ENCODE measurements at regions not wholly inside any gene's neighbourhood (a gene's known extent, or its start where the extent isn't known, plus 50 kb on each side); places are given as distances from the start of the nearest gene placed in this dataset.

DNA sequence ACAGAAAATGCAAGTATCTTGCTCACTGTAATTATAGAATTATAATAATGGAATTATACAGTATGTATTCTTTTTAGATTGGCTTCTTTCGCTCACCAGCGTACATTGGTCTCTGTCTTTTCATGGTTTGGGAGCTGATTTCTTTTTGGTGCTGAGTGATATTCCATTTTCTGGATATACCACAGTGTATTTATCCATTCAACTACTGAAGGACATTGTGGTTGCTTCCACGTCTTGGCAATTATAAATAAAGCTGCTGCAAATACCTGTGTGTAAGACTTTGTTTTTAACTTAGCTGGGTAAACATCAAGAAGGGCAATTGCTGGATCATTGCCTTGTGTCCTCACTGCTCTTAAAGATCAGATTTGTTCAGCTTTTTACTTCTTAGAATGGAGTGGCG, 55.3 kb downstream of the SEPTIN7 start:
- DNase-seq (ENCODE audit: low read depth, low spot score) (no peak), FAIRE-seq (no peak)
- Histone ChIP-seq H3K9ac (replicated peaks; ENCODE audit: extremely low read depth, insufficient read depth, low read length) (no peak overlapping the region), H3K79me2 (ENCODE audit: control insufficient read depth, insufficient read depth, low read length) (peaks cover 91% of the 10 kb centered on the region), H3K9me1 (replicated peaks; ENCODE audit: control insufficient read depth, extremely low read depth, insufficient read depth, low read length) (no peaks in the 10 kb centered on the region), H2AFZ (ENCODE audit: low read depth, low read length) (no peak overlapping the region), H3K27me3 (ENCODE audit: control insufficient read depth in 2 of 2, insufficient read depth in 2 of 2, low read length in 2 of 2) (no peaks in the 10 kb centered on the region), H3K36me3 (ENCODE audit: control insufficient read depth in 2 of 2, extremely low read depth in 1 of 2, insufficient read depth in 2 of 2, low read length in 2 of 2) (no peaks in the 10 kb centered on the region), H4K20me1 (replicated peaks; ENCODE audit: control insufficient read depth, extremely low read depth, insufficient read depth, low read length) (peaks cover 10% of the 10 kb centered on the region), H3K9me3 (replicated peaks; ENCODE audit: control insufficient read depth, insufficient read depth, low read length) (no peaks in the 10 kb centered on the region), H3K27ac (ENCODE audit: insufficient read depth, low read depth, low read length) (no peak overlapping the region), H3K4me1 (ENCODE audit: control insufficient read depth, extremely low read depth, insufficient read depth, low read length) (no peaks in the 10 kb centered on the region), H3K4me2 (ENCODE audit: insufficient read depth, low read length) (no peak overlapping the region), H3K4me3 (replicated peaks in 1 of 3; ENCODE audit: insufficient read depth in 1 of 3, low read depth in 1 of 3, low read length in 3 of 3) (no peak overlapping the region)
- CTCF ChIA-PET: interaction anchor here (1.4 to 1.5 kb wide), 2 partner anchors 8 to 11 kb away, joined by 3 to 4 read pairs; no protein-coding TSS in a partner anchor
- BruUV-seq (replicated peaks): no TSS peak
- dilution Hi-C loops (cut with MboI; ENCODE audit: extremely low pct_ligation_motif_present, low sequenced_read_pairs): no loop called here
- intact Hi-C loops (cut with micrococcal nuclease): no loop called here
- POLR2A ChIA-PET: no interaction called here
- TF ChIP-seq GATA2 (IDR thresholded peaks at IDR 0.05; ENCODE audit: insufficient read depth, insufficient read length, low read depth, low read length) (no peak), MYC (IDR thresholded peaks at IDR 0.05; ENCODE audit: low read depth, low read length) (no peak), POLR2A (IDR thresholded peaks at IDR 0.05; ENCODE audit: low read depth, low read length) (no peak), EZH2 (IDR thresholded peaks at IDR 0.05; ENCODE audit: borderline replicate concordance, low read depth, low read length, severe bottlenecking) (no peak), POLR2AphosphoS5 (IDR thresholded peaks at IDR 0.05; ENCODE audit: insufficient read depth, low read depth, low read length) (no peak), FOS (IDR thresholded peaks at IDR 0.05; ENCODE audit: borderline replicate concordance, insufficient read depth, low read length) (no peak), JUN (IDR thresholded peaks at IDR 0.05; ENCODE audit: borderline replicate concordance, insufficient read depth, insufficient read length, low read depth) (no peak)
- TF ChIP-seq, protein P1, sequence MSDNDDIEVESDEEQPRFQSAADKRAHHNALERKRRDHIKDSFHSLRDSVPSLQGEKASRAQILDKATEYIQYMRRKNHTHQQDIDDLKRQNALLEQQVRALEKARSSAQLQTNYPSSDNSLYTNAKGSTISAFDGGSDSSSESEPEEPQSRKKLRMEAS (IDR thresholded peaks at IDR 0.05; ENCODE audit: insufficient read depth, insufficient read length): no peak
- TF ChIP-seq, protein P2, sequence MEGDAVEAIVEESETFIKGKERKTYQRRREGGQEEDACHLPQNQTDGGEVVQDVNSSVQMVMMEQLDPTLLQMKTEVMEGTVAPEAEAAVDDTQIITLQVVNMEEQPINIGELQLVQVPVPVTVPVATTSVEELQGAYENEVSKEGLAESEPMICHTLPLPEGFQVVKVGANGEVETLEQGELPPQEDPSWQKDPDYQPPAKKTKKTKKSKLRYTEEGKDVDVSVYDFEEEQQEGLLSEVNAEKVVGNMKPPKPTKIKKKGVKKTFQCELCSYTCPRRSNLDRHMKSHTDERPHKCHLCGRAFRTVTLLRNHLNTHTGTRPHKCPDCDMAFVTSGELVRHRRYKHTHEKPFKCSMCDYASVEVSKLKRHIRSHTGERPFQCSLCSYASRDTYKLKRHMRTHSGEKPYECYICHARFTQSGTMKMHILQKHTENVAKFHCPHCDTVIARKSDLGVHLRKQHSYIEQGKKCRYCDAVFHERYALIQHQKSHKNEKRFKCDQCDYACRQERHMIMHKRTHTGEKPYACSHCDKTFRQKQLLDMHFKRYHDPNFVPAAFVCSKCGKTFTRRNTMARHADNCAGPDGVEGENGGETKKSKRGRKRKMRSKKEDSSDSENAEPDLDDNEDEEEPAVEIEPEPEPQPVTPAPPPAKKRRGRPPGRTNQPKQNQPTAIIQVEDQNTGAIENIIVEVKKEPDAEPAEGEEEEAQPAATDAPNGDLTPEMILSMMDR (IDR thresholded peaks at IDR 0.05; ENCODE audit: extremely low read depth in 1 of 2, insufficient read depth in 1 of 2, low read depth in 1 of 2, low read length in 2 of 2): no peak

Measured in endothelial cell of umbilical vein (primary cell).